Upper lobe of left lung (tissue), 4 donors: ENCODE measurements at regions not wholly inside any gene's neighbourhood (a gene's known extent, or its start where the extent isn't known, plus 50 kb on each side); places are given as distances from the start of the nearest gene placed in this dataset.

ENCODE experiments used
- EP300 ChIP-seq, 4 donors: sonication (generic); formaldehyde crosslinking; IDR thresholded peaks; one replicate each; pipeline ENCODE4 v1.5.1; 2017; ENCODE audit warnings: antibody characterized with exemption in 4 of 4, control low read depth in 2 of 4
- POLR2A ChIP-seq, 4 donors: fragments of 450-650 bp; IDR thresholded peaks; one replicate each; pipeline ENCODE4 v1.5.1; 2016 to 2017; ENCODE audit warnings: antibody characterized with exemption in 4 of 4, mild to moderate bottlenecking in 2 of 4
- TF ChIP-seq, protein P1 (sequence below), 6 experiments: fragments of 450-650 bp in 4 of 6; fragments of 200-600 bp in 2 of 6; sonication (generic) in 2 of 6; IDR thresholded peaks; one replicate each; pipeline ENCODE4 v1.5.1; 2016 to 2019; ENCODE audit warnings: antibody characterized with exemption in 6 of 6

DNA sequence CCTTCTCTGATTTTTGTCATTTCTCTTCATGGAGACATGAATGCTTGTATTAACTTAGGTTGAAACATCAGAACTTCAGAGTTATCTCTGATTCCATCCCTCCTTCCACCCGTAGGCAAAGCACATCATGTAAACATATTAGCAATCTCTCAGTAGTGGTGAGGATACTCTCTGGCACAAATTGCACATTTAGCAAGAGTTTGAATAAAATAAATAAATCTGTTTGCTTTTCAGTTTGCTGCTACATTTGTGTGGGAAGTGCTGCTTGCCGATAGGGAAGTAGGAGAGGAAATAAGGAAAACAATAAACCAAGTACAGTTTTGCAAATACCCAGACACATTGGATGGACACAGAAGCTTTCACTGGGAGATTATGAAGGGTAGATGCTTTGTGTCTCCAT is 359.0 kb downstream of the BCKDHB start:
- TF ChIP-seq, protein P1, sequence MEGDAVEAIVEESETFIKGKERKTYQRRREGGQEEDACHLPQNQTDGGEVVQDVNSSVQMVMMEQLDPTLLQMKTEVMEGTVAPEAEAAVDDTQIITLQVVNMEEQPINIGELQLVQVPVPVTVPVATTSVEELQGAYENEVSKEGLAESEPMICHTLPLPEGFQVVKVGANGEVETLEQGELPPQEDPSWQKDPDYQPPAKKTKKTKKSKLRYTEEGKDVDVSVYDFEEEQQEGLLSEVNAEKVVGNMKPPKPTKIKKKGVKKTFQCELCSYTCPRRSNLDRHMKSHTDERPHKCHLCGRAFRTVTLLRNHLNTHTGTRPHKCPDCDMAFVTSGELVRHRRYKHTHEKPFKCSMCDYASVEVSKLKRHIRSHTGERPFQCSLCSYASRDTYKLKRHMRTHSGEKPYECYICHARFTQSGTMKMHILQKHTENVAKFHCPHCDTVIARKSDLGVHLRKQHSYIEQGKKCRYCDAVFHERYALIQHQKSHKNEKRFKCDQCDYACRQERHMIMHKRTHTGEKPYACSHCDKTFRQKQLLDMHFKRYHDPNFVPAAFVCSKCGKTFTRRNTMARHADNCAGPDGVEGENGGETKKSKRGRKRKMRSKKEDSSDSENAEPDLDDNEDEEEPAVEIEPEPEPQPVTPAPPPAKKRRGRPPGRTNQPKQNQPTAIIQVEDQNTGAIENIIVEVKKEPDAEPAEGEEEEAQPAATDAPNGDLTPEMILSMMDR (IDR thresholded peaks at IDR 0.05) = no peak
- TF ChIP-seq EP300 (IDR thresholded peaks at IDR 0.05) = no peak
- TF ChIP-seq POLR2A (IDR thresholded peaks at IDR 0.05) = no peak
